Suprapubic skin (tissue), 4 donors: ENCODE measurements at regions not wholly inside any gene's neighbourhood (a gene's known extent, or its start where the extent isn't known, plus 50 kb on each side); places are given as distances from the start of the nearest gene placed in this dataset.

Experiments
- DNase-seq, 2 donors: peaks; one replicate each; pipeline ENCODE4 v3.0.0-alpha.2; 2019; ENCODE audit warnings: low spot score in 2 of 2
- H3K27ac ChIP-seq: fragments of 200-600 bp; sonication (generic); one replicate; pipeline ENCODE4 v1.5.1; 2019
- H3K27me3 ChIP-seq: fragments of 200-600 bp; sonication (generic); one replicate; pipeline ENCODE4 v1.5.1; 2019
- H3K36me3 ChIP-seq: fragments of 200-600 bp; sonication (generic); one replicate; pipeline ENCODE4 v1.5.1; 2019
- H3K4me1 ChIP-seq: fragments of 200-600 bp; sonication (generic); one replicate; pipeline ENCODE4 v1.5.1; 2019
- H3K4me3 ChIP-seq: fragments of 200-600 bp; sonication (generic); one replicate; pipeline ENCODE4 v1.5.1; 2019; ENCODE audit warnings: mild to moderate bottlenecking
- H3K9me3 ChIP-seq: fragments of 200-600 bp; sonication (generic); one replicate; pipeline ENCODE4 v1.5.1; 2019
- EP300 ChIP-seq: sonication (generic); formaldehyde crosslinking; IDR thresholded peaks from one replicate; pipeline ENCODE4 v1.6.1; 2017; ENCODE audit warnings: antibody characterized with exemption
- POLR2A ChIP-seq, 2 donors: fragments of 450-650 bp; IDR thresholded peaks; one replicate each; pipeline ENCODE4 v1.6.1; 2017; ENCODE audit warnings: antibody characterized with exemption in 2 of 2, mild to moderate bottlenecking in 2 of 2, moderate library complexity in 2 of 2
- POLR2AphosphoS5 ChIP-seq, 3 donors: sonication (generic); formaldehyde crosslinking; IDR thresholded peaks; one replicate each; pipeline ENCODE4 v1.6.1; 2017; ENCODE audit warnings: antibody characterized with exemption in 3 of 3
- WGBS: methylation state at CpG from one replicate; pipeline ENCODE4 v1.1.5; 2018; 5-methylcytosine and 5-hydroxymethylcytosine counted together
- TF ChIP-seq, protein P1 (sequence below), 2 donors: fragments of 200-600 bp in 1 of 2; fragments of 450-650 bp in 1 of 2; sonication (generic) in 1 of 2; IDR thresholded peaks; one replicate each; pipeline ENCODE4 v1.5.1; 2016 to 2019; ENCODE audit warnings: antibody characterized with exemption in 2 of 2, mild to moderate bottlenecking in 1 of 2, moderate library complexity in 1 of 2

DNA sequence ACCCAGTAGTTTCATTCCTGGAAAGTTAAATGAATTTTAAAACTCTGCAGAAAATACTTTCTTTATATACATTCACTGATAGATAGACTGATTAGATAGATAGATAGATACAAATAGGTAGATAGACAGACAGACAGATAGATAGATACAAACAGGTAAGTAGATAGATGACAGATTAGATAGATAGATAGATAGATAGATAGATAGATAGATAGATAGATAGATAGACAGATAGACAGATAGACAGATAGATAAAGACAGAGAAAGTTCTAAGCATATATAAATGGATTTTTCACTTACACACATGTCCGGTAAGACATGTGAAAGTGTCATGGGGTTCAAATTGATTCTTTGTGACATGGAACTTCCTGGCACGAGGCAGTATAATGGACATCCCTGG, 349.7 kb downstream of the CDK5RAP2 start:
- no peak for DNase-seq
- 81% methylated on average over 2 of the region's 2 CpGs for WGBS
- Histone ChIP-seq H3K27me3 (no peaks in the 10 kb centered on the region), H3K9me3 (no peaks in the 10 kb centered on the region), H3K36me3 (no peaks in the 10 kb centered on the region), H3K27ac (no peak overlapping the region), H3K4me1 (no peaks in the 10 kb centered on the region), H3K4me3 (no peak overlapping the region)
- TF ChIP-seq POLR2AphosphoS5 (IDR thresholded peaks at IDR 0.05), result no peak
- no peak for TF ChIP-seq POLR2A (IDR thresholded peaks at IDR 0.05)
- TF ChIP-seq EP300, result no peak
- TF ChIP-seq, protein P1, sequence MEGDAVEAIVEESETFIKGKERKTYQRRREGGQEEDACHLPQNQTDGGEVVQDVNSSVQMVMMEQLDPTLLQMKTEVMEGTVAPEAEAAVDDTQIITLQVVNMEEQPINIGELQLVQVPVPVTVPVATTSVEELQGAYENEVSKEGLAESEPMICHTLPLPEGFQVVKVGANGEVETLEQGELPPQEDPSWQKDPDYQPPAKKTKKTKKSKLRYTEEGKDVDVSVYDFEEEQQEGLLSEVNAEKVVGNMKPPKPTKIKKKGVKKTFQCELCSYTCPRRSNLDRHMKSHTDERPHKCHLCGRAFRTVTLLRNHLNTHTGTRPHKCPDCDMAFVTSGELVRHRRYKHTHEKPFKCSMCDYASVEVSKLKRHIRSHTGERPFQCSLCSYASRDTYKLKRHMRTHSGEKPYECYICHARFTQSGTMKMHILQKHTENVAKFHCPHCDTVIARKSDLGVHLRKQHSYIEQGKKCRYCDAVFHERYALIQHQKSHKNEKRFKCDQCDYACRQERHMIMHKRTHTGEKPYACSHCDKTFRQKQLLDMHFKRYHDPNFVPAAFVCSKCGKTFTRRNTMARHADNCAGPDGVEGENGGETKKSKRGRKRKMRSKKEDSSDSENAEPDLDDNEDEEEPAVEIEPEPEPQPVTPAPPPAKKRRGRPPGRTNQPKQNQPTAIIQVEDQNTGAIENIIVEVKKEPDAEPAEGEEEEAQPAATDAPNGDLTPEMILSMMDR (IDR thresholded peaks at IDR 0.05), result no peak

DNA sequence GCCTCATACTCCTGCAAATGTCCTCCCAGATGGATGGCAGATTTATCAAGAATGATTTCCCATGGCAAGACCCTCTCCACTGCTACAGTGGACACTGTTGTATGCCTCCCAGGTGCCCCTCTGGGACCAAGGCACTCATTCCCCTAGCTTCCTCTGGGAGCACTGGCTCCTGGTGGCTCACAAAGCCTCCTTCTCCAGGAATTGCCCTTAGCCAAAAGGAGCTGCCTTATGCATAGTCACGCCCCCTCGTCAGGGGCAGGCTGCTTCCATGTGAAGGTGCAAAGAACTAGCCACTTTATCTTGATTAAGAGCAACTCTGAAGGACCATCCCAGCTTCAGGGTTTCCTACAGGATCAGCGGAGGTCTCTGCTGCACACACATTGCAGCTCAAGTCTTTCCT, 358.1 kb downstream of the CDK5RAP2 start:
- DNase-seq, result no peak
- H3K36me3 ChIP-seq, result no peaks in the 10 kb centered on the region
- H3K27ac ChIP-seq, result no peak overlapping the region
- H3K9me3 ChIP-seq, result no peaks in the 10 kb centered on the region
- TF ChIP-seq POLR2A (IDR thresholded peaks at IDR 0.05) (no peak), POLR2AphosphoS5 (IDR thresholded peaks at IDR 0.05) (no peak), EP300 (no peak)
- TF ChIP-seq, protein P1 (IDR thresholded peaks at IDR 0.05), result no peak
- WGBS, result 39% methylated on average over 3 of the region's 3 CpGs
- H3K4me3 ChIP-seq, result no peak overlapping the region
- H3K27me3 ChIP-seq, result no peaks in the 10 kb centered on the region
- no peaks in the 10 kb centered on the region for H3K4me1 ChIP-seq

DNA sequence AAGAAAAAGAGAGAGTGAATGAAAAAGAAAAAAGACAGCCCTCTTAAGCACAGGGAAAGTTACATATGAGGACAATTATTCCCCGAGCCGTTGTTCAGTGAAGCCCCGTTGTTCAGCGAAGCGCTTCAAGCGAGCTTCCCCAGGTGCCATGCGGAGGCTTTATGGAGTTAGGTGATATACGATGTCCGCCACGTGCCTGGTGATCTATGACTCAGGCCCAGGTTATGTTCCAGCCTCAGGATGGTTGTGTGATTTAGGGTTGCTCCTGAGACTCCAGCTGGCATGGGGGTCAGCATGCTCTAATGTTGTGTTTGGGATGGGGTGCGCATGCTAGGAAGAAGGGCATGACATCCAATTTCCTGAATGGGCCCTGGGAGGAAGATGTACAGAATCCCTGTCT, 365.6 kb downstream of the CDK5RAP2 start:
- H3K4me1 ChIP-seq, result no peaks in the 10 kb centered on the region
- H3K4me3 ChIP-seq, result no peak overlapping the region
- no peaks in the 10 kb centered on the region for H3K36me3 ChIP-seq
- no peaks in the 10 kb centered on the region for H3K9me3 ChIP-seq
- no peak for DNase-seq
- 55% methylated on average over 11 of the region's 11 CpGs for WGBS
- no peak overlapping the region for H3K27ac ChIP-seq
- H3K27me3 ChIP-seq, result no peaks in the 10 kb centered on the region
- TF ChIP-seq POLR2A (IDR thresholded peaks at IDR 0.05), result no peak
- TF ChIP-seq, protein P1 (IDR thresholded peaks at IDR 0.05), result no peak
- no peak for TF ChIP-seq POLR2AphosphoS5 (IDR thresholded peaks at IDR 0.05)
- no peak for TF ChIP-seq EP300

DNA sequence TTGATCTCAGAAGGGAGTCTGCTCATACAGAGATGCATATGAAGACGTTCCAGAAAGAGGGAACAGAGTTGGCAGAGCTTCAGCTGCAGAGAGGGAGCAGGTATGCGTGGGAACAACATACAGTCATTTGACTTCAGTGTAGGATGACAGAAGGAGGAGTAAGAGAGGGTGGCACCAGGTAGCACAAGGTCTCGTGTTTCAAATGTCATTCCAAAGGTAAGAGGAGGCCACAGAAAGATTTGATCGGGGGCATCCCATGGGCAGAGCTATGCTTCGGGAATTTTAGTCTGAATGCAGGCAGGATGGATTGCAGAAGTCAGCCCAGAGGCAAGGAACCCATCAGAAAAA, 367.1 kb downstream of the CDK5RAP2 start:
- 60% methylated on average over 5 of the region's 5 CpGs for WGBS
- no peaks in the 10 kb centered on the region for H3K36me3 ChIP-seq
- H3K27me3 ChIP-seq, result no peaks in the 10 kb centered on the region
- no peaks in the 10 kb centered on the region for H3K4me1 ChIP-seq
- H3K4me3 ChIP-seq, result no peak overlapping the region
- H3K9me3 ChIP-seq, result no peaks in the 10 kb centered on the region
- TF ChIP-seq POLR2A (IDR thresholded peaks at IDR 0.05), result no peak
- TF ChIP-seq POLR2AphosphoS5 (IDR thresholded peaks at IDR 0.05), result no peak
- TF ChIP-seq EP300, result no peak
- TF ChIP-seq, protein P1 (IDR thresholded peaks at IDR 0.05), result no peak
- H3K27ac ChIP-seq, result no peak overlapping the region
- no peak for DNase-seq

DNA sequence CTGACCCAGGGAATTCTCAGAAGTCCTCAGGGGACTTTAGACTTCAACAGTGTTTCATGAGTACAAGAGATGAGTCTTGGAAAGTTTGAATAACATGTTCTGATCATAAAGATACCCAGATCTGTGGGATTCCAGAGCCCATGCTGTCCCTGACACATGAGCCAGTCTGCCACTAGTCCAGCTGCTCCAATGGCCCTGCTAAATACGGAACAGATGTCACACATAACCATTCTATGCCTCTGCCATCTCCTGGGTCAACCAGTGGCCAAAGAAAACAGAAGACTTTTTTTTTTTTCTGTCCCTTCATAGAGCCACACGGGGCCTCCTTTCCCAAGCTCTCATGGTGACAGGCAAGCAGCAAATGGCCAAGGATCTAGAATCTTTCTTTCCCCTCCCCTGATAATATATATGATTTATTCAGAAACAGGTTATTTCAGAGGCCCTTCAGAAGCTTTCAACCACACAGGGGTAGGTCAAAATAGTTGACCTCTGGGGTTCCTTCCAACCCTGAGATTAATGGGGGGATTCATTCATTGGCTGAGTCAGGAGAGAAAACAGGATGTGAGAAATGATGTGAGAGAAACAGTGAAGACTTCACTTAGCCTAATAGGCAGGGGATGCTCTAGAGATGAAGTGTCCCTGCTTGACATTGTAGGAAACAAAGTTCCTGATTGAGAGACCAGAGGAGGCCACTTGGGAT, 367.7 kb downstream of the CDK5RAP2 start:
- no peak for DNase-seq
- no peak for TF ChIP-seq EP300
- WGBS, result 74% methylated on average over 2 of the region's 2 CpGs
- Histone ChIP-seq H3K27me3 (no peaks in the 10 kb centered on the region), H3K4me1 (no peaks in the 10 kb centered on the region), H3K27ac (no peak overlapping the region), H3K9me3 (no peaks in the 10 kb centered on the region), H3K4me3 (no peak overlapping the region), H3K36me3 (no peaks in the 10 kb centered on the region)

DNA sequence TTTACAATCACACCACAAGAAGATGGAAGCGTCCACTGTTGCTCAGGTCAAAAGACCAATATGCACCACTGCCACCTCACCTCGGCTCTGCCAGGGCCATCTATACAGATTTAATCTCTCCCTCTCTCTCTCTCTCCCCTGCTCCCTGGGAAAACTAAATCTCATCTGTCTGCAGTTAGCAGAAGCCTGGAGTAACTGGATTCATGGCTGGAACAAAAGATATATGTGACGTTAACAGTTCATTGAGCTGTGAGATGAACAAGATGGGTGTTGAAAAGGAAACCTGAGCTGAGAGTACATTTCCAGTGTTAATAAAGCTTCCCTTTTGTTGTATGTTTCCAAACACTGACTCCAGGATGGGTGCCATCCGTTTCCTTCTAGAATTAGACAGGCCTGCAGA, 369.7 kb downstream of the CDK5RAP2 start:
- Histone ChIP-seq H3K9me3 (no peaks in the 10 kb centered on the region), H3K36me3 (no peaks in the 10 kb centered on the region), H3K27ac (no peak overlapping the region), H3K27me3 (no peaks in the 10 kb centered on the region), H3K4me1 (no peaks in the 10 kb centered on the region), H3K4me3 (no peak overlapping the region)
- TF ChIP-seq POLR2A (IDR thresholded peaks at IDR 0.05) (no peak), POLR2AphosphoS5 (IDR thresholded peaks at IDR 0.05) (no peak), EP300 (no peak)
- TF ChIP-seq, protein P1 (IDR thresholded peaks at IDR 0.05), result no peak
- DNase-seq, result no peak
- 71% methylated on average over 4 of the region's 4 CpGs for WGBS
